A673 (cell line): ENCODE measurements at regions not wholly inside any gene's neighbourhood (a gene's known extent, or its start where the extent isn't known, plus 50 kb on each side); places are given as distances from the start of the nearest gene placed in this dataset.

Experiments used
- BruUV-seq: library from RNA; stranded (reverse); fragments of 400-500 nt; replicated peaks from 2 replicates; lab custom pipeline; 2021; lab: Mats Ljungman, UMichigan
- CTCF ChIA-PET: fragments of 300-600 bp; sonication (Branson Sonifier 250); formaldehyde crosslinking; loops from one replicate; lab custom pipeline; 2022; ENCODE audit warnings: antibody characterized with exemption; lab: Charles Lee
- POLR2A ChIA-PET: fragments of 300-600 bp; sonication (Branson Sonifier 250); formaldehyde crosslinking; loops from one replicate; lab custom pipeline; 2022; ENCODE audit warnings: antibody characterized with exemption; ENCODE audit not compliant: low non-redundant PET; lab: Charles Lee
- DNase-seq: peaks from one replicate; pipeline ENCODE4 v3.0.0-alpha.2; 2015; ENCODE audit warnings: low spot score
- H3K27ac ChIP-seq: fragments of 200-600 bp; sonication (generic); 2 replicates; pipeline ENCODE4 v1.5.1; 2016; ENCODE audit warnings: mixed run types, low read depth, mild to moderate bottlenecking, mixed read lengths, antibody characterized with exemption, low read length; ENCODE audit not compliant: poor library complexity, severe bottlenecking
- H3K27me3 ChIP-seq: fragments of 200-600 bp; sonication (generic); replicated peaks from 2 replicates; pipeline ENCODE4 v1.6.1; 2017; ENCODE audit warnings: mixed run types, low read depth, mild to moderate bottlenecking, mixed read lengths, antibody characterized with exemption, low read length; ENCODE audit not compliant: insufficient read depth, poor library complexity
- H3K36me3 ChIP-seq: fragments of 200-600 bp; sonication (generic); 2 replicates; pipeline ENCODE4 v1.6.1; 2016; ENCODE audit warnings: mixed run types, mild to moderate bottlenecking, mixed read lengths, antibody characterized with exemption, low read length; ENCODE audit not compliant: insufficient read depth, poor library complexity, severe bottlenecking
- H3K4me1 ChIP-seq: fragments of 200-600 bp; sonication (generic); 2 replicates; pipeline ENCODE4 v1.6.1; 2017; ENCODE audit warnings: mixed run types, mild to moderate bottlenecking, mixed read lengths, antibody characterized with exemption, low read length; ENCODE audit not compliant: insufficient read depth, poor library complexity, severe bottlenecking
- H3K4me3 ChIP-seq: fragments of 200-600 bp; sonication (generic); 2 replicates; pipeline ENCODE4 v1.5.1; 2016; ENCODE audit warnings: low read depth, mixed run types, mild to moderate bottlenecking, mixed read lengths, low read length; ENCODE audit not compliant: poor library complexity, severe bottlenecking
- H3K9me3 ChIP-seq: fragments of 200-600 bp; sonication (generic); 2 replicates; pipeline ENCODE4 v1.6.1; 2016; ENCODE audit warnings: mixed run types, low read depth, mild to moderate bottlenecking, mixed read lengths, antibody characterized with exemption, low read length; ENCODE audit not compliant: poor library complexity, severe bottlenecking
- CTCF ChIP-seq: fragments of 300-800, 200-600 bp; sonication (generic); conservative IDR thresholded peaks from 2 replicates; pipeline ENCODE4 v1.5.1; 2017; ENCODE audit warnings: low read depth, mild to moderate bottlenecking, antibody characterized with exemption, low read length, moderate library complexity, mixed read lengths
- EZH2 ChIP-seq: fragments of 200-600 bp; sonication (generic); IDR thresholded peaks from 2 replicates; pipeline ENCODE4 v1.6.1; 2017; ENCODE audit warnings: borderline replicate concordance, low read depth, mild to moderate bottlenecking, mixed read lengths, antibody characterized with exemption, low read length; ENCODE audit not compliant: poor library complexity, severe bottlenecking
- intact Hi-C: fragments of 100-400 bp; cut with micrococcal nuclease; formaldehyde crosslinking; loops from one replicate; pipeline ENCODE4 v1.10.0; 2022; ENCODE audit not compliant: unreplicated experiment

GRCh38 chr1:183721041-183721440 is 67.9 kb upstream of the APOBEC4 start:
- Histone ChIP-seq H3K36me3 (no peaks in the 10 kb centered on the region), H3K9me3 (no peaks in the 10 kb centered on the region), H3K27ac (no peak overlapping the region), H3K4me1 (no peaks in the 10 kb centered on the region), H3K27me3 (no peaks in the 10 kb centered on the region), H3K4me3 (no peak overlapping the region)
- CTCF ChIA-PET, result no interaction called here
- POLR2A ChIA-PET, result no interaction called here
- no TSS peak for BruUV-seq
- no peak for DNase-seq
- TF ChIP-seq CTCF, result no peak
- TF ChIP-seq EZH2, result no peak
- intact Hi-C loops, result no loop called here

- BruUV-seq, result no TSS peak
These were observed 66.9 kb upstream of the APOBEC4 start for GRCh38 chr1:183720028-183720427.

GRCh38 chr1:183719289-183719688 is 66.2 kb upstream of the APOBEC4 start:
- no peak overlapping the region for H3K27ac ChIP-seq
- no peaks in the 10 kb centered on the region for H3K4me1 ChIP-seq
- H3K36me3 ChIP-seq, result no peaks in the 10 kb centered on the region
- DNase-seq, result no peak
- BruUV-seq, result no TSS peak
- no peak for TF ChIP-seq CTCF
- no peak for TF ChIP-seq EZH2
- CTCF ChIA-PET, result no interaction called here
- H3K9me3 ChIP-seq, result no peaks in the 10 kb centered on the region
- intact Hi-C loops, result no loop called here
- POLR2A ChIA-PET, result no interaction called here
- H3K4me3 ChIP-seq, result no peak overlapping the region
- H3K27me3 ChIP-seq, result no peaks in the 10 kb centered on the region

More at GRCh38 chr1:183720028-183720427, 66.9 kb upstream of the APOBEC4 start:
- H3K36me3 ChIP-seq, result no peaks in the 10 kb centered on the region
- DNase-seq, result no peak
- no peaks in the 10 kb centered on the region for H3K9me3 ChIP-seq
- no peaks in the 10 kb centered on the region for H3K4me1 ChIP-seq
- TF ChIP-seq EZH2 (no peak), CTCF (no peak)
- intact Hi-C loops, result no loop called here
- no peaks in the 10 kb centered on the region for H3K27me3 ChIP-seq
- ChIA-PET POLR2A (no interaction called here), CTCF (no interaction called here)
- no peak overlapping the region for H3K27ac ChIP-seq
- no peak overlapping the region for H3K4me3 ChIP-seq
